B cell (primary cell): ENCODE measurements at regions not wholly inside any gene's neighbourhood (a gene's known extent, or its start where the extent isn't known, plus 50 kb on each side); places are given as distances from the start of the nearest gene placed in this dataset.

Experiments used
- ATAC-seq: fragments of 200-7000 bp; cut with Tn5 transposase; one replicate; pipeline ENCODE4 v1.10.0; 2021; ENCODE audit warnings: low read depth, mild to moderate bottlenecking, moderate number of reproducible peaks, moderate library complexity
- CTCF ChIA-PET: fragments of 350-600 bp; sonication (Branson Sonifier 250); formaldehyde crosslinking; loops from one replicate; lab custom pipeline; 2021; ENCODE audit warnings: antibody characterized with exemption, inconsistent platforms; lab: Charles Lee
- POLR2A ChIA-PET: fragments of 350-600 bp; sonication (Branson Sonifier 250); formaldehyde crosslinking; loops from one replicate; lab custom pipeline; 2021; ENCODE audit warnings: antibody characterized with exemption; lab: Charles Lee
- DNase-seq: peaks from one replicate; pipeline ENCODE4 v3.0.0; 2013
- H2AFZ ChIP-seq: 2 replicates; pipeline ENCODE4 v1.6.1; 2012; ENCODE audit warnings: mild to moderate bottlenecking, low read depth, low read length; ENCODE audit not compliant: insufficient read depth, poor library complexity, severe bottlenecking
- H3K27ac ChIP-seq, 2 donors: 1 replicate in 1 of 2; 2 replicates in 1 of 2; pipeline ENCODE4 v1.5.1; 2012 to 2013; ENCODE audit warnings: low read length in 2 of 2, mild to moderate bottlenecking in 2 of 2, moderate library complexity in 1 of 2
- H3K27me3 ChIP-seq, 4 experiments: fragments of 200-600 bp in 1 of 4; sonication (generic) in 1 of 4; replicated peaks in 1 of 4; 1 replicate in 2 of 4; 2 replicates in 2 of 4; pipeline versions ENCODE4 v1.6.1 to v1.7.0; 2013 to 2016; ENCODE audit warnings: low read length in 3 of 4, mild to moderate bottlenecking in 2 of 4, mixed read lengths in 1 of 4, moderate library complexity in 1 of 4; ENCODE audit not compliant: insufficient read depth in 4 of 4, control insufficient read depth in 3 of 4; ENCODE audit errors: control extremely low read depth in 1 of 4
- H3K36me3 ChIP-seq, 2 experiments: replicated peaks in 1 of 2; 1 replicate in 1 of 2; 2 replicates in 1 of 2; pipeline versions ENCODE4 v1.6.1 to v1.7.1; 2013; ENCODE audit warnings: low read length in 1 of 2; ENCODE audit not compliant: insufficient read depth in 2 of 2, control insufficient read depth in 1 of 2; ENCODE audit errors: control extremely low read depth in 1 of 2, extremely low read depth in 1 of 2
- H3K4me1 ChIP-seq, 2 donors: fragments of 200-600 bp in 1 of 2; sonication (generic) in 1 of 2; 1 replicate in 1 of 2; 2 replicates in 1 of 2; pipeline versions ENCODE4 v1.5.1 to v1.6.1; 2013 to 2017; ENCODE audit warnings: low read length in 2 of 2; ENCODE audit not compliant: control insufficient read depth in 2 of 2, insufficient read depth in 2 of 2
- H3K4me2 ChIP-seq: replicated peaks from 2 replicates; pipeline ENCODE3; 2012; ENCODE audit warnings: mild to moderate bottlenecking, low read depth, low read length; ENCODE audit not compliant: poor library complexity, severe bottlenecking
- H3K4me3 ChIP-seq, 5 experiments: fragments of 200-600 bp in 1 of 5; sonication (generic) in 1 of 5; 1 replicate in 3 of 5; 2 replicates in 2 of 5; pipeline versions ENCODE4 v1.5.1 to v1.7.0; 2011 to 2016; ENCODE audit warnings: low read length in 4 of 5, mild to moderate bottlenecking in 4 of 5, low read depth in 2 of 5, control low read depth in 1 of 5, moderate library complexity in 1 of 5; ENCODE audit not compliant: insufficient read depth in 1 of 5; ENCODE audit errors: control extremely low read depth in 1 of 5, extremely low read depth in 1 of 5
- H3K79me2 ChIP-seq: fragments of 200-600 bp; sonication (generic); one replicate; pipeline ENCODE4 v1.6.0; 2016; ENCODE audit warnings: low read length; ENCODE audit not compliant: control insufficient read depth, insufficient read depth
- H3K9ac ChIP-seq: fragments of 200-600 bp; sonication (generic); 2 replicates; pipeline ENCODE4 v1.6.1; 2017; ENCODE audit warnings: mild to moderate bottlenecking, low read length, moderate library complexity
- H3K9me3 ChIP-seq, 3 donors: one replicate each; pipeline versions ENCODE4 v1.6.1 to v1.7.1; 2013; ENCODE audit warnings: low read length in 2 of 3; ENCODE audit not compliant: control insufficient read depth in 2 of 3, insufficient read depth in 1 of 3; ENCODE audit errors: control extremely low read depth in 1 of 3
- H4K20me1 ChIP-seq: 2 replicates; pipeline ENCODE4 v1.6.0; 2012; ENCODE audit warnings: mild to moderate bottlenecking, low read length; ENCODE audit not compliant: insufficient read depth, control insufficient read depth, poor library complexity, severe bottlenecking
- H3K27ac Mint-ChIP-seq: one replicate; pipeline ENCODE4 v1.8.0; 2021; ENCODE audit warnings: mixed read lengths
- H3K27me3 Mint-ChIP-seq: one replicate; pipeline ENCODE4 v1.8.0; 2021; ENCODE audit warnings: mixed read lengths
- H3K4me1 Mint-ChIP-seq: one replicate; pipeline ENCODE4 v1.8.0; 2021; ENCODE audit warnings: mixed read lengths
- H3K4me3 Mint-ChIP-seq: one replicate; pipeline ENCODE4 v1.8.0; 2021; ENCODE audit warnings: mixed read lengths
- H3K9me3 Mint-ChIP-seq: one replicate; pipeline ENCODE4 v1.8.0; 2022; ENCODE audit warnings: mixed read lengths; ENCODE audit not compliant: insufficient read depth
- EZH2 ChIP-seq: IDR thresholded peaks from 2 replicates; pipeline ENCODE4 v1.6.1; 2012; ENCODE audit warnings: borderline replicate concordance, low read depth, mild to moderate bottlenecking, moderate library complexity, low read length; ENCODE audit not compliant: insufficient read depth, poor library complexity, severe bottlenecking
- WGBS: methylation state at CpG from one replicate; pipeline ENCODE4 v1.1.5; 2013; ENCODE audit warnings: missing lambda C conversion rate; ENCODE audit not compliant: insufficient coverage; 5-methylcytosine and 5-hydroxymethylcytosine counted together
- intact Hi-C: fragments of 100-400 bp; cut with micrococcal nuclease; formaldehyde crosslinking; loops from one replicate; pipeline ENCODE4 v1.10.0; 2022
- TF ChIP-seq, protein P1 (sequence below): fragments of 200-600 bp; IDR thresholded peaks from one replicate; pipeline ENCODE4 v1.8.0; 2022; ENCODE audit warnings: antibody characterized with exemption, mild to moderate bottlenecking

DNA sequence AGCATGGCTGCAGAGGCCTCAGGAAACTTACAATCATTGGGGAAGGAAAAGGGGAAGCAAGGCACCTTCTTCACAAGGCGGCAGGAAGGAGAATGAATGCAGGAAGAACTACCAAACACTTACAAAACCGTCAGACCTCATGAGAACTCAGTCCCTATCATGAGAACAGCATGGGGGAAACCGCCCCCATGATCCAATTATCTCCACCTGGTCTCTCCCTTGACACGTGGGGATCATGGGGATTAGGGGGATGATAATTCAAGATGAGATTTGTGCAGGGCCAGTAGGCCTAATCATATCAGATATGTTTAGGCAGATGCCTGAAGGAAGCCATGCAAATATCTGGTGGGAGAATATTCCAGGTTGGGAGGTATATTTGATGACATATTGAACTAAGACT, 1176.4 kb upstream of the CDH18 start:
- Histone ChIP-seq H3K4me2 (no peak overlapping the region), H3K27ac (no peak overlapping the region), H3K36me3 (no peaks in the 10 kb centered on the region), H3K4me1 (no peaks in the 10 kb centered on the region), H2AFZ (no peak overlapping the region), H4K20me1 (no peaks in the 10 kb centered on the region), H3K79me2 (no peaks in the 10 kb centered on the region), H3K4me3 (no peak overlapping the region), H3K27me3 (no peaks in the 10 kb centered on the region), H3K9me3 (no peaks in the 10 kb centered on the region), H3K9ac (no peak overlapping the region)
- Mint-ChIP-seq H3K27ac (no peak overlapping the region), H3K9me3 (peaks cover 7% of the 10 kb centered on the region), H3K4me1 (no peaks in the 10 kb centered on the region), H3K4me3 (no peak overlapping the region), H3K27me3 (no peaks in the 10 kb centered on the region)
- DNase-seq (no peak), ATAC-seq (no peak)
- ChIA-PET POLR2A (no interaction called here), CTCF (no interaction called here)
- intact Hi-C loops, result no loop called here
- TF ChIP-seq EZH2, result no peak
- TF ChIP-seq, protein P1, sequence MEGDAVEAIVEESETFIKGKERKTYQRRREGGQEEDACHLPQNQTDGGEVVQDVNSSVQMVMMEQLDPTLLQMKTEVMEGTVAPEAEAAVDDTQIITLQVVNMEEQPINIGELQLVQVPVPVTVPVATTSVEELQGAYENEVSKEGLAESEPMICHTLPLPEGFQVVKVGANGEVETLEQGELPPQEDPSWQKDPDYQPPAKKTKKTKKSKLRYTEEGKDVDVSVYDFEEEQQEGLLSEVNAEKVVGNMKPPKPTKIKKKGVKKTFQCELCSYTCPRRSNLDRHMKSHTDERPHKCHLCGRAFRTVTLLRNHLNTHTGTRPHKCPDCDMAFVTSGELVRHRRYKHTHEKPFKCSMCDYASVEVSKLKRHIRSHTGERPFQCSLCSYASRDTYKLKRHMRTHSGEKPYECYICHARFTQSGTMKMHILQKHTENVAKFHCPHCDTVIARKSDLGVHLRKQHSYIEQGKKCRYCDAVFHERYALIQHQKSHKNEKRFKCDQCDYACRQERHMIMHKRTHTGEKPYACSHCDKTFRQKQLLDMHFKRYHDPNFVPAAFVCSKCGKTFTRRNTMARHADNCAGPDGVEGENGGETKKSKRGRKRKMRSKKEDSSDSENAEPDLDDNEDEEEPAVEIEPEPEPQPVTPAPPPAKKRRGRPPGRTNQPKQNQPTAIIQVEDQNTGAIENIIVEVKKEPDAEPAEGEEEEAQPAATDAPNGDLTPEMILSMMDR, result no peak
- WGBS, result no CpG with 5 or more reads among the region's 4 CpGs

- H2AFZ ChIP-seq, result no peak overlapping the region
- H3K36me3 ChIP-seq, result no peaks in the 10 kb centered on the region
- H3K4me2 ChIP-seq, result no peak overlapping the region
- ATAC-seq, result no peak
- intact Hi-C loops, result no loop called here
- H3K27me3 ChIP-seq, result no peaks in the 10 kb centered on the region
- TF ChIP-seq, protein P1, result no peak
- 29% methylated on average over 1 of the region's 3 CpGs for WGBS
- H3K9ac ChIP-seq, result no peak overlapping the region
- no peak for DNase-seq
- H3K79me2 ChIP-seq, result no peaks in the 10 kb centered on the region
- Mint-ChIP-seq H3K27ac (no peak overlapping the region), H3K4me3 (no peak overlapping the region), H3K27me3 (no peaks in the 10 kb centered on the region), H3K9me3 (peaks cover 4% of the 10 kb centered on the region), H3K4me1 (no peaks in the 10 kb centered on the region)
- H3K27ac ChIP-seq, result no peak overlapping the region
- H4K20me1 ChIP-seq, result no peaks in the 10 kb centered on the region
- no peak overlapping the region for H3K4me3 ChIP-seq
- no peaks in the 10 kb centered on the region for H3K4me1 ChIP-seq
- no peaks in the 10 kb centered on the region for H3K9me3 ChIP-seq
- POLR2A ChIA-PET, result no interaction called here
- CTCF ChIA-PET, result no interaction called here
Measured at GRCh38 chr5:21159510-21160059, 1171.6 kb upstream of the CDH18 start.
